Stomach (tissue), 4 donors: ENCODE measurements at regions not wholly inside any gene's neighbourhood (a gene's known extent, or its start where the extent isn't known, plus 50 kb on each side); places are given as distances from the start of the nearest gene placed in this dataset.

Experiments used
- CTCF ChIP-seq, 7 experiments: fragments of 450-650 bp in 4 of 7; fragments of 200-600 bp in 3 of 7; sonication (generic) in 3 of 7; IDR thresholded peaks; one replicate each; pipeline ENCODE4 v1.5.1; 2016 to 2019; ENCODE audit warnings: antibody characterized with exemption in 7 of 7, control low read depth in 2 of 7, mild to moderate bottlenecking in 1 of 7
- EP300 ChIP-seq: sonication (generic); formaldehyde crosslinking; IDR thresholded peaks from one replicate; pipeline ENCODE4 v1.6.1; 2017; ENCODE audit warnings: antibody characterized with exemption
- POLR2A ChIP-seq, 4 donors: fragments of 450-650 bp; IDR thresholded peaks; one replicate each; pipeline ENCODE4 v1.6.1; 2016; ENCODE audit warnings: antibody characterized with exemption in 4 of 4, control low read depth in 2 of 4, mild to moderate bottlenecking in 1 of 4, moderate library complexity in 1 of 4
- POLR2AphosphoS5 ChIP-seq, 3 donors: sonication (generic); formaldehyde crosslinking; IDR thresholded peaks; one replicate each; pipeline ENCODE4 v1.6.1; 2016; ENCODE audit warnings: antibody characterized with exemption in 3 of 3

- TF ChIP-seq CTCF (IDR thresholded peaks at IDR 0.05) (no peak), POLR2A (IDR thresholded peaks at IDR 0.05) (no peak), POLR2AphosphoS5 (IDR thresholded peaks at IDR 0.05) (no peak), EP300 (no peak)
These were observed 125.0 kb upstream of the ETV6 start for GRCh38 chr12:11524446-11524845.
